COLO668 (cell line): ENCODE measurements at regions not wholly inside any gene's neighbourhood (a gene's known extent, or its start where the extent isn't known, plus 50 kb on each side); places are given as distances from the start of the nearest gene placed in this dataset.
A peak's percentile ranks its signal among the peaks of the same experiment; 100 is the strongest.
"Not testable (repeated sequence)": the region's sequence is repeated elsewhere in the genome, so short reads cannot be mapped to it uniquely, and the experiment has no call there.

ENCODE experiments used
- DNase-seq: peaks from one replicate; lab custom pipeline; 2025; ENCODE audit not compliant: unreplicated experiment; lab: John Stamatoyannopoulos, UW

DNA sequence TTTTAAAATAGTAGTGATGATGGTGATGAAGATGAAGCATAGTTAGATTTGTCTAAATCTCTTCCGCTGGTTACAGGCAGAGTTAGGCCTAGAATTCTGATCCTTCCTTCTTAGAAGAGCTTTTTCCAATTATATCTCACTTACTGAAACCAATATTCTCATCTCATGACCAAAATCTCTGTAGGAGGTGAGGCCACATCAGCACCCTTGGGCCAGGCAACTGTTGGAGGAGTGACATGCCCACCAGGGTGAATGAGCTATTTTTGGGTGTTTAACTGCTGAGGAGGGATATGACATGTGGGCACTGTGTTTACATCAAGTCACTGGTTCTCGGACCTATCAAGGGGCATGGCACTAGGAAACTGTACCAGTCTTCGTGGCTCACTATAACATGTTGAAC is 102.2 kb upstream of the SLC24A3 start:
- no peak for DNase-seq

DNA sequence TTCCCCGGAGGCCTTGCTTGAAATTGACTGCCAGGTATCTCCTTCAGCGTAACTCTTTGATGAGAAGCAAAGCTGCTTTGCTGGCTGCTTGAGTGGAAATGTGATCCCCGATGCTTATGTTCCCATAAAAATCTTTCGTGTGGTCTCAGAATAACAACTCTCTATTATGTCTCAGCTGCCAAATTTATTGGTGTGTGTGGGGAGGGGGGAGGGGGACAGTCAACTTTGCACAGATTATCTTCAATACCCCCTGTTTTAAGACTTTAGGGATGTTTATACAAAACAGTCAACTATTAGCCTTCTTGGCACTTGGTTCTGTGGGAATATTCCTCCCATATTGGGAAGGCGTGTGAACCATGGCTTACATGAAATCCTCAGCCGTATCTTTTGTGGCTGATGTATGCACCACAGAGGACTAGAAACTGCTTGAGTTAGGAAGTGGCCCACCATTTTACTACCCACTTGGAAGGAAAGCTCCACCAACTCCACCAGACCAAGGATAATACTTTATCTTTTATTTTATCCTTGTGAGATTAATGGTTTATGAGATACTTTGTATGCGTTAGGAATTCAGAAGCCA is 101.5 kb upstream of the SLC24A3 start:
- no peak for DNase-seq

DNA sequence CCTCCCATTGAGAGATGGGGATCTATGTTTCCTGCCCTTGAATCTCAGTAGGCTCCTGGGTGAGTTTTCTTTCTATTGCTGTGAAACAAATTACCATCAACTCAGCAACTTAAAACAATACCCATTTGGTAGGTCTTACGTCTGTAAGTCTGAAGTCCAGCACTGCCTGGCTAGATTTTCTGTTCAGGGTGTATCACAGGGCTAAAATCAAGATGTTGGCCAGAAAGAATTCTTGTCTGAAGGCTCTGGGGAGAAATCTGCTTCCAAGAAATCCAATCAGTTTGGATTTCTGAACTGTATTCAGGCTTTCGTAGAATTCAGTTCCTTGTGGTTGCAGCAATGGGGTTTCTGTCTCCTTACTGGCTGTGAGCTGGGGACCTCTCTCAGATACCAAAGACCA is 99.6 kb upstream of the SLC24A3 start:
- DNase-seq, result no peak

DNA sequence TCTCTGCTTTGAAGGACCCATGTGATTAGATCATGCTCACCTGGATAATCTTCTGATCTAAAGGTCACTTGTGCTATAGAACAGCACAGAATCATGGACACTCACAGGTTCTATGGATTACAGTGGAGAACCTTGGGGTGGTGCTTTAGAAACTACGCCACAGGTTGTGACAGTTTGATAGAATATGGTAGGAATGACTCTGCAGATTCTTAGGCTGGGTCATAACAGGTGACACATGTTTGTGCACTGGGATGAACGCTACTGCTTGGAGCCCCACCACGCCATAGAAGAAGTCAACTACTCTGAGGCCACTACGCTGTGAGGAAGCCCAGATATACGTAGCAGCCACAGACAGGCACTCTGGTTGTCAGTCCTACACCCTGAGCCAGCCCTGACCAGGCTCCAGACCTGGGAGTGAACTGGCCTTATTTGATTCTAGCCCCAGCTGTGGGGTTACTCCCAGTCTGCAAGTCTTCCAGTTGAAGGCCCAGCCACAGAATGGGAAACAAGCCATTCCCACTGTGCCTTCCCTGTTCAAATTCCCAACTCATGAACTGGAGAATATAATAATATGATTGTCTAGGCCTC is 99.0 kb upstream of the SLC24A3 start:
- no peak for DNase-seq

DNA sequence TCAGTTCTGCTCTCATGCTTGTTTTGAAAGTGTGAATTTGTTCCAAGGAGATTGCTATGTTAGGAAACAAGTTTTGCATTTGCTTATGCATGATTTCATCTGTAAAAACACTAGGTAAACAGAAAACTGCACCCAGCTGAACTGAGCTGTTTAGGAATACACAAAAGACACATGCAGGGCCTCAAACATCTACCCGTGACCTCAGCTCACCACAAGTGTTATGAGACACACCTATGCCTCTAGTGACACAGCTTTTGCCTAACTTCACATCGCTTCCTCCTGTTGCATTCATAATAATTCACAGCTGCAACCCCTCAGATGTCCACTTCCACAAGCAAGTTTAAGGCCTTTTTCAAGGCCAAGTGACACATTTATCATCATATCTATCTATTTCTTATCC is 98.0 kb upstream of the SLC24A3 start:
- DNase-seq, result no peak

DNA sequence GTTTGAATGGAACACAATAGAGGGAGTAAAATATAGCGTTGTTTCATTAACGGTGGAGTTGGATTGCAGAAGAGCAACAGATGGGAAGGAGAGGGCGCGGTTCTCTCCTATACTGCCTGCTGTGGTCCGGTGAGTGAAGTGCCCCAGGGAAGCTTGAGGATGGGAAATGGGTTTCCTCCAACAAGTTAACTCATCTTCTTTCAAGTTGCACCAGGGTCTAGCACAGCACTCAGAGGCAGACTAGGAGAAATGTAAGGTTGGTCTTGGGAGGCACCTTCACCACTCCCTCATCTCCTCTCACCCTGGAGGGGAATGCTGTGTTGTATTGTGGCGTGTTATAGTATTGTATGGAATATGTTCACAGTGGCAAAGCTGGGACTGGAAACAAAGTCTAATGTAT is 96.9 kb upstream of the SLC24A3 start:
- no peak for DNase-seq

DNA sequence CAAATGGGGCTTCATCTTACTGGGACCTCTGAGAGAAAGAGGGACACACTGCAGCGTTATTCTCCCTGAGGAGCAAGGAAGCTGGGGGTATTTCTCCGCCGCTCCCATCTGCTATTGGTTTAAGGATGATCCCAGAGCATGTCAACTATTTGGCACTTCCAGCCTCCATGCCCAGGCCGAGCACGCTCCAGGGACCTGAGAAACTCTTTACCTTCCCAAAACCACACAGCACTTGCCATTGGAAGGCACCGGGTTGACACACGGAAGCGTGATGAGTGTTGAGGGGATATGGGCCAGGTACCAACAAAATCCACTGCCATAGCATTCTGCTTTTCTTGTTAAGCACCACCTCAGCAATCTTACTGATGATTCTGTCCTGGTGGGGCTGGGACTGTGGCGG is 92.4 kb upstream of the SLC24A3 start:
- DNase-seq, result no peak

DNA sequence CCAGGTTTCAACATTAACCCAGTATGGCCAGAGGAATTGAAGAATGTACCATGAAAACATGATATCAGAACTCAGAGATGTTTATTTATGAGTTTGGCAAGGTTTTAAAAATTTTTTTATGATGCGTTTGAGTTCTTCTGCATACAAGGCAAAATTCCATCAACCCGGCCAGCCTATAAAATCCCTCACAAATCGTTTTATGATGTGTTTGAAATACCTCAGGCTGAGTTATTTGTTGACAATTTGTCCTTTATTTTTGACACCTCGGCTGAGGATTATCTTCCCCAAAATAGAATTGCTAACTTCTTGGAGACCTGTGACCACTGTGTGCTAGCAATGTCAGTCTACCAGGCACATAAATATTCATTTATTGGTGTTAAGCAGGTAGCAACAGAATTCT is 91.9 kb upstream of the SLC24A3 start:
- no peak for DNase-seq

DNA sequence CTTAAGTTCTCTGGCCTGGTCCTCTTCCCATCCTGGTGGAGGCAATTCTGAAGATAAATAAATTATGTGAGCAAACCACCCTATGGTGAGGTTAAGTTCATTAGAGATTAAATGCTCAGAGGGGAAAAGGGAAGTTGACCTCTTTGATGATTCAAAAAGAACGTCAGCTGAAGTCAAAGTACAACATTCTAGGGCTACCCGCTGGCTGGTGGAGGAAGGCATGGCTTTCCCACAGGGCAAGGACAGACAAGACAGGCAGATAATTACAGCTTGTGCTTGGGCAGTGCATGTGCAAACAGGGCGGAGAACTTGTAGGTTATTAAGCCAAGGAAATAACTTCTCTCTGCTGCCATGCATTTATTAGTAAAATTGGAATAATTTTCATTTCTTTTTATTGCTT is 91.0 kb upstream of the SLC24A3 start:
- DNase-seq, result no peak

DNA sequence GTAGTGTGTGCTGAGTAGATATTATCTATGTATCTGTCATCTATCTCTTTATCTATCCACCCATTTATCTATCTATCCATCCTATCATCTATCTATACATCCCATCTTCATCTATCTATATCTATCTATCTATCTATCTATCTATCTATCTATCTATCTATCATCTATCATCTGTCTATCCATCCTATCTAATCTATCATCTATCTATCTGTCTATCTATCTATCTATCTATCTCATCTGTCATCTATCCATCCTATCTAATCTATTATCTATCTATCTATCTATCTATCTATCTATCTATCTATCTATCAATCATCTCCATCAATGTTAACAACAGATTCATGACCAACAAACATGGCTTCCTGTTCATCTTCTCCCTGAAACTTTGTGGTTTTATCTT is 90.5 kb upstream of the SLC24A3 start:
- DNase-seq, result no peak

DNA sequence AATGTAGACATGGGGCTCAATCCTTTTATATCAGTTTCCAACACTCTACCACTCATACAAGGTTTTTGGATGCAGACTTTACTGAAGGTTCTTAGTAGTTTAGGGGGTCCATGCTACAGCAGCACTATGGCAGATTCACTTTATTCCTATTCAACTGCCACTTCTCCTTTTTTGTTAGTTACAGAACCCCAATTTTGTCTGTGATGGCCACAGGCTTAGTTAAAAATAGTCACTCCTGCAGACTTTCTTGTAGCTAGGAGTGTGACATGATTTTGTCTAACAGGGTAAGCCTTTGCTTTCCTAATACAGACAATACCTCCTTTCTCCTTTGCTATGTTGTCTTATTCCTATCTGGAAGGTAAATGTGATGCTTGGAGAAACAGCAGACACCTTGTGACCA is 90.0 kb upstream of the SLC24A3 start:
- no peak for DNase-seq

DNA sequence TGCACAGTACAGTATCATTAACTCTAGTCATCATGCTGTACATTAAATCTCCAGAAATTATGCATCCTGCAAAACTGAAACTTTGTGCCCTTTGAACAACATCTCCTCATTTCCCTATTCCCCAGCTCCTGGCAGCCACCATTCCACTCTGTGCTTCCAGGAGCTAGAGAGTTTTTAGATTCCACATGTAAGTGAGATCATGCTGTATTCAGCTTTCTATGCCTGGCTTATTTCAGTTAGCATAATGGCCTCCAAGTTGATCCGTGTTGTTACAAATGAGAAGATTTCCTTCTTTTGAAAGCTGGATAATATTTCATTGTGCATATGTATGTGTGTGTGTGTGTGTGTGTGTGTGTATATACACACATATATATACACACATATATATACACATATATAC is 86.9 kb upstream of the SLC24A3 start:
- DNase-seq, result no peak

DNA sequence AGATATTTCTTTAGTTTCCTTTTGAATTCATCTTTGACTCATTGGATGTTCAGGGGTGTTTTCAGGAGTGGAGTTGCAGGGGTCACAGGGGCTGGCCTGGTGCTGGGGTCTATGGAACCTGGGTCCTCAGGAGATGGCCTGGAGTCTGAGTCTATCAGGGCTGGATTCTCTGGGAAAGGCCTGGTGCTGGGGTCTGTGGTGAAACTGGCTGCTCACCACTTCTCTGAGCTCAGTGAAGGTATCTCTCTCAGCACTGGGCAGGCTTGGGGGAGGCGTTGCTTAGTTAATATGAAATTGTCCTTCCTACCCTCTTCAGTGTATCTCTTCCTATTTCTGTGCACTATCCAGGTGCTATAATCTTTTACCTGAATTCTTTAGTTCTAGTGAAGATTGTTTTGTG is 83.1 kb upstream of the SLC24A3 start:
- DNase-seq, result no peak

DNA sequence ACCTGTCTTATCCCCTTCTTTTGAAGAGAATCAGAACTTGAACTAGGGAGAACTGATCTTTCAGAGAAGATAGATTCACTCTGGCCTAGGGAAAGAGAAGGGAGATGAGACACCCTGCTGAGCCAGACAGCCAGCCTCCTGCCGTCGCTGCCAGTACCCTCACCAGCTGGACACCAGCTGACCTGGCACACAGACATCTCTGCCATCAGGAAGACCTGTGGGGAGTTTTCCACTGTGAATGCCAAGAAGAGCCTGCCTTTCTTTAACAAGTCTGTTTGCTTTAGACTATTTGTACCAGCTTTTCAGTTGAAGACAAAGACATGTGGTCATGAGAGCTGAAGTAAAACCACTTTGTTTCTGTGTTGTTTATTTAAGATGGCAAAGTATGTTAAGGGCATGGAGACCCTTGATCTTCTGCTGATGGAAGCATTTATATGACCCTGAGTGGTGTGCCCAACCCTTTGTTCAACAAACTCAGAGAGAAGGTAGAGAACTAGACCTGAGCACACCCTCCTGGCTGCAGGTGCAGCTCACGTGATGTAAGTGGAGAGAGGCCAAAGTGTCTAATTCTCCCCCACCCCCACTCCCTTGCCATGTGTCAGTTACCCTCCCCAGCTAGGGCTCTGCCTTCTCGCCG is 82.3 kb upstream of the SLC24A3 start:
- peak; percentile 82 for DNase-seq

DNA sequence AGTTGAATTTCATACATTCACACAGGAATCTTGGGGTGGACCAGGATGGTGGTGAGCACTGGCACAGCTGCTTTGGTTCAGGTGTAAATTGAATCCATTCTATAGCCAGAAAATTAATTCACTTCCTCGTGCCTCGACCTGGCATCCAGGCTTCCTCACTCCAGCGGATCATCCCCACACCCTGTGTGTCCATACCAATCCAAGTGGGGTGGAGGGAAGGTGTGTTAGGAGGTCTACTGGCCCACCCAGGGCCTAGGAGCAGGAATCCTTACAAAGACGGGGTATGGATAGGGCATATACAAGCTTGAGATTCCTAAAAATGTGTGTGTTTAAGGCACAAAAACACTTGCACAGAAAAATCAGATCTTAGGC is 81.8 kb upstream of the SLC24A3 start:
- DNase-seq, result no peak

DNA sequence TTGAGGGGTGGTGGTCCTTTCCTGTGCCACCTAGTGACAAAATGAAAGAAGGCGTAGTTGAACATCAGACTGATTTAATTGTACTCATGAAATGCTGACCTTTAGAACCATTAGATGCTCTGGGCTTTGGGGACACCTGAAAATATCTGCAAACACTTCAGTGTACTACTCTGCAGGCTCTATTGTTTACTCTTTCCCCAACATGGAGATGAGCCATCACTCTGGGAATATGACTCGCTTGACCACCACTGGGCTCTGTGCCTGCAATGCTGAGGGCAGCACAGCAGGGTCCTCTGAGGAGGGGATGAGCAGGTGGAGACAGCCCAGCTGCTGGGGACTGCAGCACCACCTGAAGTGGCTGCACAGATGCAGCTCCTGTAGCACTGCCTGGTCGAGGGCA is 74.8 kb upstream of the SLC24A3 start:
- peak; percentile 90 for DNase-seq

DNA sequence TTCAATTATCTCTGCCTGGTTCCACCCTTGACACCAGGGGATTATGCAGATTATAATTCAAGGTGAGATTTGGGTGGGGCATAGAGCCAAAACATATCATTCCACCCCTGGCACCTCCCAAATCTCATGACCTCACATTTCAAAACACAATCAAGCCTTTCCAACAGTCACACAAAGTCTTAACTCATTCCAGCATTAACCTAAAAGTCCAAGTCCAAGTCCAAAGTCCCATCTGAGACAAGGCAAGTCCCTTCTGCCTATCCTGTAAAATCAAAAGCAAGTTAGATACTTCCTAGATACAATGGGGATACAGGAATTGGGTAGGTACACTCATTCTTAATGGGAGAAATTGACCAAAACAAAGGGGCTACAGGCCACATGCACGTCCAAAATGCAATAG is 73.7 kb upstream of the SLC24A3 start:
- no peak for DNase-seq

DNA sequence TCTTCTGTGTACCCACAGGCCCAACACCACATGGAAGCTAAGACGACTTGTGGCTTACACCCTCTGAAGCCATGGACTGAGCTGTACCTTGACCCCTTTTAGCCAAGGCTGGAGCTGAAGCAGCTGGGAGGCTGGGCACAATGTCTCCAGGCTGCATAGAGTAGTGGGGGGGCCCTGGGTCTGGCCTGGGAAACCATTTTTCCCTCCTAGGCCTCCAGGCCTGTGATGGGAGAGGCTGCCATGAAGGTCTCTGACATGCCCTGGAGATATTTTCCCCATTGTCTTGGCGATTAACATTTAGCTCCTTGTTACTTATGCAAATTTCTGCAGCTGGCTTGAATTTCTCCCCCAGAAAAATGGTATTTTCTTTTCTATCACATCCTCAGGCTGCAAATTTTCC is 72.9 kb upstream of the SLC24A3 start:
- DNase-seq, result not testable (repeated sequence)

DNA sequence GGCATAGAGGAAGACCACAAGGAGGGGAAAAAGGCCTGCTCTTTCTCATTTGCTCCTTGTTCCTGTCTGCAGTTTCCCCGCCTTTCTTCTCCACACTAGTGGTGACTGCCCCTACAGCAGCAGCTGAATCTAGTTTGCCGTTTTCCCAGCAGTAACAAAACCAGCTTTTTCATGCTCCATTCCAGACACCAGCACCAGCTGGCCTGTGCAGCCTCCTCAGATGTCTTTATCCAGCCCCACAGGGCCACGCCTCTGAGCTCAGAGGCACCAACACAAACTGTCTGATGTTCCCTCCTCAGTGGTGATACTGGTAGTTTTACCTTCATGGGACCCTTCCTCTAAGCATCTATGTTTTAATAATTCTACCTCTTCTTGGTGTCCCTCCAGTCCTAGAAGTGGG is 70.4 kb upstream of the SLC24A3 start:
- DNase-seq, result no peak

DNA sequence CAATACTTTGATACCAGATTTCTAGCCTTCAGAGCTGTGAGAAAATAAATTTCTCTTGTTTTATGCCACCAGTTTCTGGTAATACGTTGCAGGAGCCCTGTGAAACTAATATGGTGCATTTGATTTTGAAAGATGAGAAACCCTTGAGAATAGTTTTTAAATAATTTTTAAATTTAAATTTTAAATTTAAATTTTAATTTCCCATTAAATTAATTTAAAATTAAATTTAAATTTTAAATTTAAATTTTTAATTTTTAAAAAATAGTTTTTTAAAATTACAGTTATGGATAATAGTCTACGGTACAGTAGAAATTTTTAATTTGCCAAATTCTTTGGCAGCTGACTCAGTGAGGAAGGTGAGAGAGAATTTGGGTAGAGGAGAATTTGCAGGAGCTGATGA is 68.6 kb upstream of the SLC24A3 start:
- DNase-seq, result no peak

DNA sequence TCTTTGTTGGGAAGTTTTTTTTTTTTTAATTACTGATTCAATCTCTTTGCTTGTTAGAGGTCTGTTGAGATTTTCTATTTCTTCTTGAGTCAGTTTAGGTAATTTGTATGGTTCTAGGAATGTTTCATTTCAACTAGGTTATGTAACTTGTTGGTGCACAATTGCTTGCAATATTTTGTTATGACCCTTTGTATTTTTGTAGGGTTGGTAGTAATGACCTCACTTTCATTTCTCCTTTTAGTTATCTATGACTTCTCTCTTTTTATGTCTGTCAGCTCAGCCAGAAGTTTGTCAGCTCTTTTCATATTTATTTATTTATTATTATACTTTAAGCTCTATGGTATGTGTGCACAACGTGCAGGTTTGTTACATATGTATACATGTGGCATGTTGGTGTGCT is 51.1 kb upstream of the SLC24A3 start:
- no peak for DNase-seq
